Loucy (cell line): ENCODE measurements at regions not wholly inside any gene's neighbourhood (a gene's known extent, or its start where the extent isn't known, plus 50 kb on each side); places are given as distances from the start of the nearest gene placed in this dataset.

ENCODE experiments used
- CTCF ChIP-seq: fragments of 200-600 bp; sonication (generic); conservative IDR thresholded peaks from 2 replicates; pipeline ENCODE4 v1.5.1; 2014; ENCODE audit warnings: mild to moderate bottlenecking, antibody characterized with exemption, low read length
- EZH2phosphoT487 ChIP-seq: fragments of 200-600 bp; IDR thresholded peaks from 2 replicates; pipeline ENCODE4 v1.6.1; 2018; ENCODE audit warnings: antibody characterized with exemption, mild to moderate bottlenecking, moderate library complexity, borderline replicate concordance

- no peak for TF ChIP-seq CTCF
- TF ChIP-seq EZH2phosphoT487, result no peak
These were observed 187.5 kb downstream of the IGLL1 start for GRCh38 chr22:23392420-23393121.
